RPMI8226 (cell line): ENCODE measurements at regions not wholly inside any gene's neighbourhood (a gene's known extent, or its start where the extent isn't known, plus 50 kb on each side); places are given as distances from the start of the nearest gene placed in this dataset.

Experiments
- DNase-seq: peaks from one replicate; pipeline ENCODE4 v3.0.0-alpha.2; 2015

- no peak for DNase-seq
These were observed 139.8 kb upstream of the RPS23 start for GRCh38 chr5:82417776-82418607.

DNA sequence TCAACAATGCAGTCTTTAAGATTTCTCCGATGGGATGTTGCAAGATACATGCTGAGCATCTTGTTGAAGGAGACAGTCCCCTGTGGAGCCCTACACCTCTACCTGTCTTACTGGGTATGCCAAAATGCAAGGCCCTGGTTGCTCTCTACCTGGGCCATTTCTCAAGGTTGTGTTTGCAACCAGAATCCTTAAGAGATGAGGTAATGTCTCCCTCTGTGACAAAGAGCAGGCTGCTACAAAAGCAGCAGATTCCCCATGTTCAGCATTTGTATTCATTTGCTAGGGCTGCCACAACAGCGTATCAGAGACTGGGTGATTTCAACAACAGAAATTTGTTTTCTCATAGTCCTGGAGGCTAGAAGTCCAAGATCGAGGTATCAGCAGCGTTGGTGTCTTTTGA, 138.4 kb upstream of the RPS23 start:
- DNase-seq, result no peak

- DNase-seq, result no peak
These were observed 135.9 kb upstream of the RPS23 start for GRCh38 chr5:82414041-82414388.

GRCh38 chr5:82413302-82414040, 135.3 kb upstream of the RPS23 start:
- no peak for DNase-seq

DNA sequence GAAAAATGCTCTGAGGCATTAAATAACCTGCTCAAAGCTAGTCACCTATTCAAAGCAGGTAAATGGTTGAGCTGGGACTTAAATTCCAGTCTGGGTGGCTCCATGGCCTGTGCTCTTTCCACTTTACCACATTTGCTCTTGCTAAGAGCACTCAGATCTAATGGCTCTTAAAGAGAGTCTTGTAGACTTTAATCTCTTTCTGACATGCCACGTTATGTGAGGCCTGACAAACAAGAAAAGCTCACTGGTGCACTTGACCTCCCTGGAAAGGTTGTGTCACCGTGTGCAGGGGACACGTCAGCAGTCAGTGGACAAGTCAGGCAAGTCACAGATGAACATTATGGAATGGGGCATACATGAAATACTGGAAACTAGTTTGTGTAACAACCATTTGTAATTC, 129.9 kb upstream of the RPS23 start:
- no peak for DNase-seq

DNA sequence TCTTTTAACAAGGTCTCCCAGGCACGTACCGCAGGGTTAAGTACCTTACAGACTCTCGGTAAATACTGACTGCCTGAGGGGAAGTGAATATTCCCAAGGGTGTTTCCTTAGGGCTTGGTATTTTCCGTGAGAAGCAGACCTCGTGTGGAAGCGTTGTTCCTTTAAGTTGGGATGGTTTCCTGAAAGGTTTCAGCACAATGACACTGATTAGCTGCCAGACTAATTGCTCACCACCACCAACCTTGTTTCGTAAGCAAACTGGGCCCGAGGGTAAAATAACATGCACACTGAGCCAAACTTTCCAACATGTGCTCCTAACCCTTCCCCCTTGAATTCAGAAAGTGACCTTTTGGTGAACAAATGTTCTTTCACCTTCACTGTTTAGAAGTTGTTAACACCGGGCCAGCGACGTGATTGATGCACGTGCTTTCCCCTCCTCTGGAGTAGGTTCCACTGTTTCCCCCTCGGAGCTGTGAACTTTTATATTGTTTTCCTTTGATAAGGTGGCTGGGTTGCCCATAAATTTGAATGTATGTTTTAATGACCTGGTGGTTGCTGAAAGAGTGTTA, 128.1 kb upstream of the RPS23 start:
- no peak for DNase-seq

DNA sequence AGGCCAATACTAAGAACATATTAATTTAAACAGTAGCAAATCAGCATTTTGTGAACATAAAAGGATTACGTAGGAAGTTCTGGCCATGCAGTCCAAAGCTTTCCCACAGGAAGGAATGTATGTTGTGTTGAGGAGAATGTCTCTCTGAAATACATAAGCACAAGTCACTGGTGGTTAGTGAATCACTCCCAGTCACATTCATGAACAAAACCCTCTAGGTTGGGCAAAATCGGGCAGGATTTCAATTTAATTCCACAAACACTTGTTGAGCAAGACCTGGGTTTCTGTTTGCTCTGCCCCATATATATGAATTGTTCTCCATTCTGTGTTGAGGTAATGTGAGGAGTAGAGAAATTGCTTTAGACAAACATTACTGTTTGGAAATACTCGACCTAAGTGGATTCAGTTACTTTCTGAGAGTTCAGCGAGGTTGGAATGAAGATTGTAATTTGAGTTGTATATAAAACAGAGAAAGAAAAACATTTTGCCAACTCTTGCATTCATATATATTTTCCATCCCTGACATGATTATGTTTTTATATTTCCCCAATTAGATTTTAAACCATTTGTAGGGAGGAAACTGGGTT, 127.6 kb upstream of the RPS23 start:
- no peak for DNase-seq

GRCh38 chr5:82405161-82405560, 127.0 kb upstream of the RPS23 start:
- DNase-seq, result no peak

DNA sequence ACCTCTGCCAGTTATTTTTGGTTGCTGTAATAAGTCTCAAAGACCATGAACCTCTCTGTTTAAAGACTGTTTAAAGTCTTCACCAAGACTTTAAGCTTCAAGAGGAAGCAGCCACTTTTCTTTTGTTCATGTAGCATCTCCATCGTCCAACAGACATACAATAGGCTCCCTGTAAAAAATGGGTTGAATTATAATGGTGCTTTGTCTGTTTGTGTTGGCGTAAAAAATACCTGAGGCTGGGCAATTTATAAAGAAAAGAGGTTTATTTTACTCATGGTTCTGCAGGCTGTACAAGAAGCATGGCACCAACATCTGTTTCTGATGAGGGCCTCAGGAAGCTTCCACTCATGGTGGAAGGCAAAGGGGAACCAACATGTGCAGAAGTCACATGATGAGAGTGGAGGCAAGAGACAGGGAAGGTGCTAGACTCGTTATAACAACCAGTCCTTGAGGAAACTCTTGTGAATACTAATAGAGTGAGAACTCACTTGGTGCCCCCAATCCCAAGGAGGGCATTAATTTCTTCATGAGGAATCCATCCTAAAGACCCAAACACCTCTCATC, 126.3 kb upstream of the RPS23 start:
- DNase-seq, result no peak

DNA sequence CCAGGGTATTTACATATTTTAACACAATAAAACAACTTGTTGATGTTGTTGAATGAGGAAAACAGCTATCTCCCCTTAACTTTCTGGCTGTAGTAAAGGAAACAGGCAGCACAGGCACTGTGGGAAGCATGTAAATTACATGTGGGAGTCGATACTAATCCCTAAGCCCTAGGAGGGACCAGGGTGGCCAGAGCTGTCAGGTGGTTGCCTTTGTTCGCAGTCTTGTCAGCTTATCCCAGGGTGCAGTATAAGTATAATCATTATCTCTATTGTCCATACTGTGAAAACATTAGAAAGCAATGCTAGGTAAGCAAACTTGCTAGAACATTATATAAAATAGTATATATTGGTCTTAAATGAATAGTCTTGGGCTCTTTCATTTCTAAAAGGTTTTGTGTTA, 125.6 kb upstream of the RPS23 start:
- DNase-seq, result no peak

GRCh38 chr5:82403026-82403425, 124.9 kb upstream of the RPS23 start:
- no peak for DNase-seq

DNA sequence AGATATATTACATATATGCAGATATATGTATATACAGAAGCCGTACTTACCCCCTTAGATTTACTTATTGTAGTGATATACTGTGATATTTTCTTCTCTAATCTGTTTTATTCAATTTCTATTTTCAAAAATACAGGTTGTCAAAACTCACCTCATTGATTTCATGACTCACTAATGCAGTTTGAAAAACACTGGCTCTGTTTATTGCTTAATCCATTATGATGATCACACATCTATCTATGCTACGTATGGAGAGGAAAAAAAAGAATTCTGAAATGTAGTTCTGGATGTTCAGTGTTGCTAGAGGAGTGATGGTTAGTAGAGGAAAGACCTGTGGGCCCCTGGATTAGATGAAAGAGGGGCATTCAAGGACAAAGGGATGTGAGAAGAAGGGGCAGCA, 121.0 kb upstream of the RPS23 start:
- no peak for DNase-seq

DNA sequence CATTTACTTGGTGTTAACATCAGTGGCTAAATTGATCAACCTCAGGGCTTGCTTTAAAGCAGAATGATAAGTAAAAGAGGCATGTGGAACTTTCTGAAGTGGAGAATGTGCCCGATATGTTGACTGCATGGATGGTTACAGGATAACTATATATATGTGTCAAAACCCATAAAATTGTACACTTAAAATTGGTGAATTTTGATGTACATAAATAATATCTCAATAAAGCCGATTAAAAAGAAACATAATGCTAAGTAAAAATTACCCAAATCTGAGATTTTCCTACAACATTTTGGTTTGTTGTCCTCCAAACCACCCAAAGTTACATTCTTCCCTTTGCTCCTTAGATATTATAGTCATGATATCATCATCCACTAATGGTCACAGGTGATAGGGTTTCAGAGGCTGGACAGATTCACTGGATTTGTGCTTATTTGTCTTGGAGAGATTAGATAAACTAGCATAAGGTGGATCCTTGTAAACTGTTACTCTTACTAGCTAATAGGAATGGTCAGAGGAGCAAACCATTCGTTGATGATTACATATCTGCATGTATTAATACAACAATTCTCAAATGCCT, 119.7 kb upstream of the RPS23 start:
- no peak for DNase-seq

- DNase-seq, result no peak
These were observed 118.8 kb upstream of the RPS23 start for GRCh38 chr5:82396871-82397514.

GRCh38 chr5:82396396-82396795, 118.2 kb upstream of the RPS23 start:
- DNase-seq, result no peak

DNA sequence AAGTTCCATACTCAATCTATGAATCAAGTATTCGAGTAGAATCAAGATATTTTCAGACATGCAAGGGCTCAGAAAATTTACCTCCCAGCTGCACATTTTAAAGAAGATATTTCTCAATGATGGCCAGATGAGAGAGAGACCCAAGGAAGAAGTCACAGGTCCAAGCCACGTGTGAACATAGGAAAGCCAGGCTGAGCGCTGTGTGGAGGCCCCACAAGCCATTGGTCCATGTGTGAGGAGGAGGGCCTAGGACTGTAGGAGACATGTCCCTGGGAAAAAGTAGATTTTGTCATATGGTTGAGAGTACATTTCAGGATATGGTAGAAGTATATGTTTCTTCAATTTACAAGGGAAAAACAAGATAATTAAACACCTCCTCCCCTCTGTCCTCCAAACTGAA, 115.8 kb upstream of the RPS23 start:
- DNase-seq, result no peak

DNA sequence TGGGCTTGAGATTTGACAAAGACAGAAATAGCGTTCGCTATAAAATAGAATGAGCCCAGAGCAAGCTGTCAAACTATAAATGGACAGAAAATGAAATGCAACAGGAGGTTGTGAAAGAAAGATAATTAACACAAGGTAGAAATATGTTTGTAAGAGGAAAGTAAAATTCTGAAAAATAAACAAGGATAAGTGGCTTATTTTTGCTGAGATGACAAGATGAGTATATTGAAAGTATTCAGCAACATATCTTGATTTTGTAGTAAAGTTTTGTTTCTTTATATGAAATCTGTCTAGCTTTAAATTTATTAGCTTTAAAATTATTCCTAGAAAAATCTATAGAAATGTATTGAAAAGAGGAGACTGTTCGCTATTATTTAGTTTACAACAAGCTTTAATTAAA, 111.9 kb upstream of the RPS23 start:
- no peak for DNase-seq

- no peak for DNase-seq
These were observed 111.2 kb upstream of the RPS23 start for GRCh38 chr5:82389347-82389746.

DNA sequence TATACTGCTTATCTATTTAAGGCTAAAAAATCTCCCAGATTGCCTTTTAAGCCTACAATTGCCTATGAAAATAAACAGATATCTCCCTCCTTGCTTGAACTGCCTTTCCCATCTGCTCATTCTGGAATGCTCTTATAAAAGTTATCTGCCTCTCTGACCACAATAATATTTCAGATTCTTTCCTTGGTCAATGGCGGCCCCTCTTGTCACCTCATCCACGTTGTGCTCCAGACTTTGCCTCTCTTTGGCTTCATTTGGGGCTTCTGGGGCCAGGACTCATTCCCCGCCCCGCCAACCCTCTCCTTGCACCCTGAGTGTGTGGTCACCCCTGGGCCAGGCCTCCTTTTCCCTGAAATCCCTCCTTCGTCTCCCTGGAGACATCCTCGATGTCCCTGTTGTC, 110.0 kb upstream of the RPS23 start:
- no peak for DNase-seq

DNA sequence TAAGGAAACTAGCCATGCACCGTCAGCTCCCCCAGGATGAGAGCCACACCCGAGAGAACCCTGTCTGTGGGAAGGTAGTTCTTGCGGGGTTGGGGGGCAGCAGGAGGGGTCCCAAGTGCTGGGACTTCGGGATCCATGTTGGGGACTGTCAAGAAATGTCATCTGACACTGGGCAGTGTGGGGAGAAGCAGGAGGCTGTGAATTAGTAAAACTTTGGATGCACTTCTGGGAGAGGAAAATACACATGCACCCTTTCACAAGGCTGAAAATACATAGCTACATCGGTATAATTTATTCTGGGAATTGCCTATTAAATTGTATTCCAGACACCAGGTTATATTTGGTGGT, 109.6 kb upstream of the RPS23 start:
- no peak for DNase-seq

GRCh38 chr5:82387001-82387818, 109.1 kb upstream of the RPS23 start:
- DNase-seq, result no peak

- no peak for DNase-seq
These were observed 108.4 kb upstream of the RPS23 start for GRCh38 chr5:82386576-82386975.
